ENCODE measurements at regions not wholly inside any gene's neighbourhood (a gene's known extent, or its start where the extent isn't known, plus 50 kb on each side); places are given as distances from the start of the nearest gene placed in this dataset.
"Not testable (repeated sequence)": the region's sequence is repeated elsewhere in the genome, so short reads cannot be mapped to it uniquely, and the experiment has no call there.

- not testable (repeated sequence) for TF ChIP-seq EZH2, CTCF, EZH2phosphoT487 (IDR thresholded peaks at IDR 0.05)
These were observed 172.8 kb downstream of the ATP6V0E2 start for GRCh38 chr7:150046290-150047194.
